GM23248 (cell line): ENCODE measurements at regions not wholly inside any gene's neighbourhood (a gene's known extent, or its start where the extent isn't known, plus 50 kb on each side); places are given as distances from the start of the nearest gene placed in this dataset.

Experiments used
- EZH2 ChIP-seq: fragments of 200-600 bp; sonication (generic); IDR thresholded peaks from 2 replicates; pipeline ENCODE4 v1.6.1; 2018; ENCODE audit warnings: antibody characterized with exemption, mild to moderate bottlenecking; ENCODE audit not compliant: insufficient read depth, poor library complexity, severe bottlenecking
- EZH2phosphoT487 ChIP-seq: fragments of 200-600 bp; sonication (generic); IDR thresholded peaks from 2 replicates; pipeline ENCODE4 v1.6.1; 2018; ENCODE audit warnings: antibody characterized with exemption, moderate library complexity, mild to moderate bottlenecking, low read depth; ENCODE audit not compliant: insufficient read depth

- TF ChIP-seq EZH2phosphoT487 (no peak), EZH2 (no peak)
Measured at GRCh38 chr2:16226943-16227664, 286.8 kb downstream of the MYCN start.
